PFSK-1 (cell line): ENCODE measurements at regions not wholly inside any gene's neighbourhood (a gene's known extent, or its start where the extent isn't known, plus 50 kb on each side); places are given as distances from the start of the nearest gene placed in this dataset.

Experiments used
- FOXP2 ChIP-seq: optimal IDR thresholded peaks from 2 replicates; pipeline ENCODE3; 2011; ENCODE audit warnings: borderline replicate concordance, control low read depth, inconsistent platforms; ENCODE audit not compliant: insufficient read depth; ENCODE audit errors: extremely low read length, extremely low read depth
- POLR2AphosphoS5 ChIP-seq: IDR thresholded peaks from 2 replicates; pipeline ENCODE4 v1.6.1; 2012; ENCODE audit warnings: low read depth, mild to moderate bottlenecking, control low read depth, low read length, moderate library complexity
- REST ChIP-seq, 2 experiments: IDR thresholded peaks; 2 replicates each; pipeline versions ENCODE4 v1.6.1 to v1.8.0; 2011 to 2012; ENCODE audit warnings: low read depth in 2 of 2, low read length in 2 of 2, control low read depth in 1 of 2, inconsistent platforms in 1 of 2, mild to moderate bottlenecking in 1 of 2, moderate library complexity in 1 of 2; ENCODE audit not compliant: insufficient read depth in 1 of 2
- SIN3A ChIP-seq: IDR thresholded peaks from 2 replicates; pipeline ENCODE4 v1.6.1; 2012; ENCODE audit warnings: mild to moderate bottlenecking, low read length, moderate library complexity, borderline replicate concordance; ENCODE audit not compliant: insufficient read depth
- TAF1 ChIP-seq: IDR thresholded peaks from 2 replicates; pipeline ENCODE4 v1.6.1; 2012; ENCODE audit warnings: low read length, control low read depth, borderline replicate concordance; ENCODE audit not compliant: insufficient read depth

GRCh38 chr6:149176971-149177667 lies 140.4 kb upstream of the TAB2 start:
- TF ChIP-seq SIN3A (no peak), FOXP2 (no peak), REST (IDR thresholded peaks at IDR 0.05; ENCODE audit: insufficient read depth in 1 of 2, low read depth in 2 of 2, low read length in 2 of 2) (no peak), POLR2AphosphoS5 (no peak), TAF1 (no peak)

DNA sequence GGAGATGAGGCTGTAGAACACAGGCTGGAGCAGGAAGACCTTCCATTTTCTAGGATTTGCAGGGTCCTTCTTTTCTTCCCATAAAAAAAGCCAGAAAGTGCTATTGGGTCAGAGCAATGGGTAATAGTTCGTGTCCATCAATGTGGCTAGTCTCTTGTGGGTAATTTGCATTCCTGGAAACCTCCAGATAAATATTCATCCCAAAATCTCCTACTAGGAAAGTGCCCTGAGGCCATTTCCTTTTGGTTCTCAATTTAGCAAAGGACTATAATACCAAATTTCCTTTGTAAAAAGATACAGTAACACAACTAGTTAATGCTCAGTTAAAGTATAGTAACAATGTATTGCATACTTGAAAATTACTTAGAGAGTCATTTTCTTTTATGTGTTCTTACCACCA lies 138.1 kb upstream of the TAB2 start:
- TF ChIP-seq FOXP2 (no peak), POLR2AphosphoS5 (no peak), SIN3A (no peak), REST (IDR thresholded peaks at IDR 0.05; ENCODE audit: insufficient read depth in 1 of 2, low read depth in 2 of 2, low read length in 2 of 2) (no peak), TAF1 (no peak)

GRCh38 chr6:149181304-149181703 lies 136.2 kb upstream of the TAB2 start:
- TF ChIP-seq REST (IDR thresholded peaks at IDR 0.05; ENCODE audit: insufficient read depth in 1 of 2, low read depth in 2 of 2, low read length in 2 of 2) = no peak
- no peak for TF ChIP-seq POLR2AphosphoS5
- TF ChIP-seq SIN3A = no peak
- no peak for TF ChIP-seq FOXP2
- TF ChIP-seq TAF1 = no peak

DNA sequence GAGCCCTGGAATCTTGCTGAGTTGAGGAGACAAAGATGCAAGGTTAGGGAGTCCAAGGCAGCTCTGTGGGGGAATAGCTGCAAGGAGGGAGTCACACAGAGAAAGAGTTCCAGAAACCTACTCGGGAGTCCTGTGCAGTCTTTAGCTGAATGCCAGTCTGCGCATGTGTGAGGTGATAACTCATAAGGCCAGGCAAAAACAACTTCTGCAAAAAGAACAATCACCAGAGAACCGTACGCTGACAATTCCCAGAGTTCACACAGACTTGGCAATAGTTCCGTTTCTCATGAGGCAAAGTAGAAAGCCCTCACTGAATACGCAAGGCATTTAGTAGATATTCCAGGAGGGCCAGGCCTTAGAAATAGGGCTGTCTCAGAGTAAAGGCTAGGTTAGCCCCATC lies 135.2 kb upstream of the TAB2 start:
- TF ChIP-seq FOXP2 (no peak), POLR2AphosphoS5 (no peak), REST (IDR thresholded peaks at IDR 0.05; ENCODE audit: insufficient read depth in 1 of 2, low read depth in 2 of 2, low read length in 2 of 2) (no peak), SIN3A (no peak), TAF1 (no peak)
